Testis (tissue), 2 donors: ENCODE measurements at regions not wholly inside any gene's neighbourhood (a gene's known extent, or its start where the extent isn't known, plus 50 kb on each side); places are given as distances from the start of the nearest gene placed in this dataset.

Experiments
- DNase-seq: peaks from one replicate; pipeline ENCODE4 v3.0.0-alpha.2; 2019
- H3K27ac ChIP-seq, 2 donors: fragments of 200-600 bp; sonication (generic); one replicate each; pipeline ENCODE4 v1.5.1; 2019
- H3K27me3 ChIP-seq: fragments of 200-600 bp; sonication (generic); one replicate; pipeline ENCODE4 v1.5.1; 2019
- H3K36me3 ChIP-seq: fragments of 200-600 bp; sonication (generic); one replicate; pipeline ENCODE4 v1.5.1; 2017; ENCODE audit warnings: low read depth; ENCODE audit errors: missing control alignments
- H3K4me1 ChIP-seq: fragments of 200-600 bp; sonication (generic); one replicate; pipeline ENCODE4 v1.5.1; 2019
- H3K4me3 ChIP-seq, 2 donors: fragments of 200-600 bp; sonication (generic); one replicate each; pipeline ENCODE4 v1.5.1; 2017 to 2019
- H3K9me3 ChIP-seq: fragments of 200-600 bp; sonication (generic); one replicate; pipeline ENCODE4 v1.5.1; 2017
- POLR2A ChIP-seq: fragments of 450-650 bp; IDR thresholded peaks from one replicate; pipeline ENCODE4 v1.6.1; 2017; ENCODE audit warnings: antibody characterized with exemption, mild to moderate bottlenecking, moderate library complexity
- WGBS, 2 donors: methylation state at CpG; one replicate each; pipeline ENCODE4 v1.1.5; 2018; 5-methylcytosine and 5-hydroxymethylcytosine counted together
- intact Hi-C: fragments of 100-400 bp; cut with DNase I; formaldehyde crosslinking; loops from one replicate; pipeline ENCODE4 v1.15.1; 2023; ENCODE audit warnings: low total_unique reads
- TF ChIP-seq, protein P1 (sequence below), 3 experiments: fragments of 450-650 bp in 2 of 3; fragments of 200-600 bp in 1 of 3; sonication (generic) in 1 of 3; IDR thresholded peaks; one replicate each; pipeline ENCODE4 v1.5.1; 2016 to 2019; ENCODE audit warnings: antibody characterized with exemption in 3 of 3, mild to moderate bottlenecking in 2 of 3, moderate library complexity in 1 of 3

DNA sequence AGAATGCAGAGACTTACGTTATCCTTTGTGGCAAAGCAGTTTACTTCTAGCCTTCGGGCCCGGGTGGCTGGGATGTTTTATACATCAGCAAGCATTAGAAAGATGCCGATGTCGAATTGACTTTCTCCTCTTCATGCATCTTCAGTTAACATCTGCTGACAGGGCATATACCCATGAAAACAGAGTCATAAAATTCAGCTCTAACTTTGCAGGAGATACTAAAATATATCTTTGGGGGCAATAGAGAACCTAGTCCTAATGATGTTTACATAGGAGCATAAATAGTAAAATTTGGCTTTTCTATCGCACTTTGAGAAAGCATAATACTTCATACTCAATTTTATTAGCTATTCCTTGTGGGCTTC, 247.9 kb downstream of the PRELID2 start:
- no peaks in the 10 kb centered on the region for H3K27me3 ChIP-seq
- intact Hi-C loops, result no loop called here

DNA sequence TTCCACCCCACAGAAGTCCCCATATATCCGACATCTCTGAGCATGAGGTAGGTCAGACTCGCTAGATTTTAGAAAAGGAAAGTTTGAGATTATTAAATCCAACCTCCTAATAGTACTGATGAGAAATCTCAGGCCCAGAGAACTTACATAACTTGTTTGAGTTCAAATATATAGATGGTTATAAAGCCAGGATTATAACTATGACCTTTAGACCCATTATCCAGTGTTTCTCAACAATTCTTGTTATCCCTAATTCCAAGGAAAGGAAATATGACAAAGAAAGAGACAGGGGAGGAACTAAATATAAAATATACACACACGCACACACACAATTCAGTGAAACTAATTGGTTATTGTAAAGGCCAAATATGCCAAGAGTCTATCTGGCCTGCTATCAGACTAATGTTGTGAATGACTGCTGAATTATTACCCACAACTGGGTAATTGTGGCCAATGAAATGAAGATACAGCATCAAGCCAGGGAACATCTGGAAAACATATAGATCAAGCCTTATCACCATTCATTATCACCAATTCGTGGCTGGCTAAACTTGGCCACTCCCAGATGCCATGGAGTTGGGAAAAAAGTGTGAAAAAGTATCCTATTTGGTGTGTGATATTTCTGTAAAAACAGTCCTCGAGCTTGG, 248.4 kb downstream of the PRELID2 start:
- H3K4me1 ChIP-seq, result no peaks in the 10 kb centered on the region
- no peaks in the 10 kb centered on the region for H3K9me3 ChIP-seq
- H3K27ac ChIP-seq, result no peak overlapping the region
- H3K27me3 ChIP-seq, result no peaks in the 10 kb centered on the region
- 78 to 79% methylated on average over 5 of the region's 5 CpGs for WGBS, 2 donors
- intact Hi-C loops, result no loop called here
- no peak for TF ChIP-seq POLR2A
- TF ChIP-seq, protein P1, sequence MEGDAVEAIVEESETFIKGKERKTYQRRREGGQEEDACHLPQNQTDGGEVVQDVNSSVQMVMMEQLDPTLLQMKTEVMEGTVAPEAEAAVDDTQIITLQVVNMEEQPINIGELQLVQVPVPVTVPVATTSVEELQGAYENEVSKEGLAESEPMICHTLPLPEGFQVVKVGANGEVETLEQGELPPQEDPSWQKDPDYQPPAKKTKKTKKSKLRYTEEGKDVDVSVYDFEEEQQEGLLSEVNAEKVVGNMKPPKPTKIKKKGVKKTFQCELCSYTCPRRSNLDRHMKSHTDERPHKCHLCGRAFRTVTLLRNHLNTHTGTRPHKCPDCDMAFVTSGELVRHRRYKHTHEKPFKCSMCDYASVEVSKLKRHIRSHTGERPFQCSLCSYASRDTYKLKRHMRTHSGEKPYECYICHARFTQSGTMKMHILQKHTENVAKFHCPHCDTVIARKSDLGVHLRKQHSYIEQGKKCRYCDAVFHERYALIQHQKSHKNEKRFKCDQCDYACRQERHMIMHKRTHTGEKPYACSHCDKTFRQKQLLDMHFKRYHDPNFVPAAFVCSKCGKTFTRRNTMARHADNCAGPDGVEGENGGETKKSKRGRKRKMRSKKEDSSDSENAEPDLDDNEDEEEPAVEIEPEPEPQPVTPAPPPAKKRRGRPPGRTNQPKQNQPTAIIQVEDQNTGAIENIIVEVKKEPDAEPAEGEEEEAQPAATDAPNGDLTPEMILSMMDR (IDR thresholded peaks at IDR 0.05), result no peak
- H3K4me3 ChIP-seq, result no peak overlapping the region
- H3K36me3 ChIP-seq, result no peaks in the 10 kb centered on the region
- DNase-seq, result no peak

More for the DNA sequence above, 247.9 kb downstream of the PRELID2 start:
- Histone ChIP-seq H3K9me3 (no peaks in the 10 kb centered on the region), H3K36me3 (no peaks in the 10 kb centered on the region), H3K4me1 (no peaks in the 10 kb centered on the region), H3K27ac (no peak overlapping the region), H3K4me3 (no peak overlapping the region)
- TF ChIP-seq POLR2A, result no peak
- TF ChIP-seq, protein P1 (IDR thresholded peaks at IDR 0.05), result no peak
- no peak for DNase-seq
- WGBS, 2 donors, result 89% methylated on average over 6 of the region's 6 CpGs

DNA sequence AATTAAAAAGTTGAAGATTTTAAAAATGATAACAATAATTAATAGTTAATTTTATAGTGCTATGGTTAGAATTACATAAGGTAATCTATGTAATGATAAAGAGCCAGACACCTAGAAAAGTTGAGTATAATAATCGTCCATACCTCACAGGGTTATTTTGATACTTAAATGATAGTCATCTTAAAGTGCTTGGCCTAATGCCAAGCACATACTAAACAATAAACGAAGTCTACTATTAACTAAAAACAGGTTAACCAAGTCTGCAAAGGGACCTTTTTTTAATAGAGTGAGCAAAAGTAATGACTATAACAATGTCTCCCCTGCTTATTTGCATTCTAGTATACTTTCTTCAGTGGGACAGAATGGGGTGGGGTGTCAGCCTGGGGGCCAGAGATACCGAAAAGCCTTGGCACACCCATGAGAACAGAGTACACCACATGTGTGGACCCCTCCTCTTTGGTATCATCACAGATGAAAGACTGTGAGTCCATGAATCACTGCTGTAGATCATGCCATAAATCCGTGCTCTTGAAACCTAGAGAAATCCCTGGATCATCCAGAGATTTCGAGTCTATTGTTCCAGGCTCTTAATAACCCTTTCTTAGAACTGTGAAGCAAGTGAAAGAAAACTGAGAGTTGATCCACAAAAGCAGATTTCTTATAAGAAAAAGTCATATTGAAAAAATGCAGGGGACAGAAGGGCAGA, 249.5 kb downstream of the PRELID2 start:
- Histone ChIP-seq H3K4me1 (no peaks in the 10 kb centered on the region), H3K36me3 (no peaks in the 10 kb centered on the region), H3K27me3 (no peaks in the 10 kb centered on the region), H3K4me3 (no peak overlapping the region), H3K9me3 (no peaks in the 10 kb centered on the region), H3K27ac (no peak overlapping the region)
- no peak for DNase-seq
- 74 to 77% methylated on average over 5 of the region's 5 CpGs for WGBS, 2 donors
- intact Hi-C loops, result no loop called here
- TF ChIP-seq POLR2A, result no peak
- TF ChIP-seq, protein P1 (IDR thresholded peaks at IDR 0.05), result no peak

DNA sequence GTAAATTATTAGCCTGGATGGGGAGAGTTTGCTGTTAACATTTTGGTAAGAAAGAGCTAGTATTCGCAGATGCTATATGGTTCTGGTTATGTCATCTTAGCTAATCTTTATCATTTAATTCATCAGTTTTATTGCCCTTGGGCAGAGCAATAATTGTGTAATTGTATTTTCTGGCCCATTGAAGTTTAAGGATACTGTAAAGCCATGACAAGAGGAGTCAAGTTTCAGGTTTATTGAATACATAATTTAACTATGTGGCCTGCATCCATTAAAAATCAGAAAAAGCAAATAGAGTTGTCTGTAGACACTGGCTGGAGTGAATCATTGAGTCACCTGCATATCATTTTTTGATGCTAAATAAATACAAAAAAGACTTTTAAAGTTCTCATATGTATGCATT, 255.8 kb downstream of the PRELID2 start:
- TF ChIP-seq POLR2A, result no peak
- TF ChIP-seq, protein P1 (IDR thresholded peaks at IDR 0.05), result no peak
- Histone ChIP-seq H3K4me1 (no peaks in the 10 kb centered on the region), H3K27ac (no peak overlapping the region), H3K27me3 (no peaks in the 10 kb centered on the region), H3K4me3 (no peak overlapping the region), H3K9me3 (no peaks in the 10 kb centered on the region), H3K36me3 (no peaks in the 10 kb centered on the region)
- no peak for DNase-seq
- 40 to 96% methylated on average over 1 of the region's 1 CpG for WGBS, 2 donors
- intact Hi-C loops, result no loop called here
